Immature natural killer cell (primary cell): ENCODE measurements at regions not wholly inside any gene's neighbourhood (a gene's known extent, or its start where the extent isn't known, plus 50 kb on each side); places are given as distances from the start of the nearest gene placed in this dataset.
"Not testable (repeated sequence)": the region's sequence is repeated elsewhere in the genome, so short reads cannot be mapped to it uniquely, and the experiment has no call there.

Experiments
- DNase-seq, 3 donors: peaks; one replicate each; pipeline ENCODE4 v3.0.0; 2022; ENCODE audit warnings: mixed read lengths in 1 of 3
- H3K27ac Mint-ChIP-seq, 6 donors: one replicate each; pipeline ENCODE4 v1.8.0; 2020; ENCODE audit warnings: mixed read lengths in 6 of 6, mild to moderate bottlenecking in 5 of 6, inconsistent platforms in 4 of 6, moderate library complexity in 3 of 6
- H3K27me3 Mint-ChIP-seq, 3 donors: one replicate each; pipeline ENCODE4 v1.8.0; 2020 to 2021; ENCODE audit warnings: low read depth in 3 of 3, mild to moderate bottlenecking in 3 of 3, mixed read lengths in 3 of 3, moderate library complexity in 3 of 3, inconsistent platforms in 1 of 3
- H3K36me3 Mint-ChIP-seq, 3 donors: one replicate each; pipeline ENCODE4 v1.8.0; 2020; ENCODE audit warnings: mixed read lengths in 3 of 3, inconsistent platforms in 2 of 3, mild to moderate bottlenecking in 2 of 3
- H3K4me1 Mint-ChIP-seq, 2 donors: one replicate each; pipeline ENCODE4 v1.8.0; 2020; ENCODE audit warnings: inconsistent platforms in 2 of 2, mild to moderate bottlenecking in 2 of 2, mixed read lengths in 2 of 2, moderate library complexity in 1 of 2
- H3K4me3 Mint-ChIP-seq, 5 donors: one replicate each; pipeline ENCODE4 v1.8.0; 2020; ENCODE audit warnings: mild to moderate bottlenecking in 5 of 5, mixed read lengths in 5 of 5, inconsistent platforms in 3 of 5, moderate library complexity in 3 of 5
- H3K9me3 Mint-ChIP-seq, 6 donors: one replicate each; pipeline ENCODE4 v1.8.0; 2020; ENCODE audit warnings: mild to moderate bottlenecking in 6 of 6, mixed read lengths in 6 of 6, inconsistent platforms in 4 of 6, moderate library complexity in 3 of 6

DNA sequence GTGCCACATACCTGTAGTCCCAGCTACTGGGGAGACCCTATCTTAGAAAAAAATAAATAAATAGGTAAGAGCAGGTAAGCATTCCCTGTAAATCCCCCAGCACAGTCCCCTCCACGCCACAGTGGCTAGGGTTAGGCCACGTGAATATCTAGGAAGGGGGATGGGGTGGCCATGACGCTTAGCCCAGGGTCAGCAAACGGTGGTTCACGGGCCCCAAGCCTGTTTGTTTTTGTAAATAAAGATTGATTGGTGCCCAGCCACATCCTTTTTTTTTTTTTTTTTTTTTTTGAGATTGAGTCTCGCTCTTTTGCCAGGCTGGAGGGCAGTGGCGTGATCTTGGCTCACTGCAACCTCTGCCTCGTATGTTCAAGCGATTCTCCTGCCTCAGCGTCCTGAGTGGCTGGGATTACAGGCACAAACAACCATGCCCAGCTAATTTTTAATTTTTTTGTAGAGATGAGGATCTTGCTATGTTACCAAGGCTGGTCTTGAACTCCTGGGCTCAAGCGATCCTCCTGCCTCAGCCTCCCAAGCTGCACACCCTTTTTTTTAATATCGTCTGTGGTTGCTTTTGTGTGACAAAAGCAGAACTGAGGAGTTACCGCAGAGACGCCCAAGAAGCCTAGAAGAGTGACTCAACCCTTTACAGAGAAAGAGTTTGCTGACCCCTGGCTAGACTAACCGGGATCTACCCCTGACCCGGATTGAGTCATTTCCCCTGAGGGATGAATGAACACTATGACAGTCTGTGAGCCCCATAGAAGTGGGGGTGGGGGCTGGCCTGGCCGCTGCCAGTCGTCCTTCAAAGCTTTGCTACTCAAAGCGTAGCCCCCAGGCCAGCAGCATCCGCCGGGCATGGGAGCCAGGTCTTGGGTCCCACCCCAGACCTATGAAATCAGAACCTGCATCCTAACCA, 113.7 kb upstream of the NCOR2 start:
- Mint-ChIP-seq H3K36me3 (no peaks in the 10 kb centered on the region), H3K4me1 (peaks cover 2 to 10% of the 10 kb centered on the region in 2 donors)

DNA sequence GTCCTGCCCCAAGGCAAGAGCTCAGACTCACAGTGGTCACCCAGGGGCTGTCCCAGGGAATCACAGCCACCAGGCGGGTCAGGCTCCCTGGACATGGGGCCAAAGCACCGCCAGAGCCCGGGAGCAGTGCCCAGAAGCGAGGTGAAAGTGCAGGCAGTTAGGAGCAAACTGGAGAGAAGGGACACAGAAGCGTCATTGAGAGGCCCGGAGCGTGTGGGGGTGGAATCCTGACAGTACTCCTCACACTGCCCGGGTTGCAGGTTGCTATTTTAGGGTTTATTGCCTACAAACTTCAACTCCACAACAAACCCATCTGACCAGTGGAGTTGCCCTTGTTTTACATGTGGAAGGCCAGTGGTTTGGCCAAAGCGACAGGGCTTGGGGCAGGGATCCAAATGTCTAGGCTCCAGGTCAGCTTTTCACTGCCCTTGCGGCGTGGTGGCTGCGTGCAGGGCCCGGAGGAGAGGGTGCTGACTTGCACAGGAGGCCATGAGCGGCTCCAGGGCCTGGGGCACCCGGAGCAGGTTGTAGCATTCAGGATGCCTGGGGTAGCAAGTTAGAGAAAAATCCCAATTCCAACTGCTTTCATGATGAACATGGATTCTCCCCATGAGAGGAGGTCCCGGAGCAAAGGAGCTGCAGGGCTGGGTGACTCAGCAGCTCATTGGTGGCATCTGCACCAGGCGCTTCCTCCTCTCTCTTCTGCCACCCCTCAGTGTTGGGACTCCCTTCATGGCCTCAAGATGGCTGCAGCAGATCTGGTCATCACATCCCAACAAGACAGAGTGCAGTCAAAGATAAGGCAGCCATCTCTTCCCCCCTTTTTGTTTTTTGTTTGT, 112.3 kb upstream of the NCOR2 start:
- Mint-ChIP-seq H3K9me3 (no peaks in the 10 kb centered on the region), H3K36me3 (no peaks in the 10 kb centered on the region), H3K4me3 (no peak overlapping the region), H3K27ac (no peak overlapping the region), H3K4me1 (peaks cover 0 to 2% of the 10 kb centered on the region in 2 donors), H3K27me3 (peaks cover 3 to 10% (median 5%) of the 10 kb centered on the region in 3 donors)
- no peak for DNase-seq

More for the DNA sequence above, 113.7 kb upstream of the NCOR2 start:
- H3K4me3 Mint-ChIP-seq = no peak overlapping the region
- H3K27ac Mint-ChIP-seq = peak overlapping the region in 1 of 6 donors; percentile 14
- H3K27me3 Mint-ChIP-seq = peaks cover 6 to 11% (median 10%) of the 10 kb centered on the region in 3 donors
- DNase-seq = peak in 2 of 3 donors; percentile 6 to 28
- H3K9me3 Mint-ChIP-seq = no peaks in the 10 kb centered on the region

DNA sequence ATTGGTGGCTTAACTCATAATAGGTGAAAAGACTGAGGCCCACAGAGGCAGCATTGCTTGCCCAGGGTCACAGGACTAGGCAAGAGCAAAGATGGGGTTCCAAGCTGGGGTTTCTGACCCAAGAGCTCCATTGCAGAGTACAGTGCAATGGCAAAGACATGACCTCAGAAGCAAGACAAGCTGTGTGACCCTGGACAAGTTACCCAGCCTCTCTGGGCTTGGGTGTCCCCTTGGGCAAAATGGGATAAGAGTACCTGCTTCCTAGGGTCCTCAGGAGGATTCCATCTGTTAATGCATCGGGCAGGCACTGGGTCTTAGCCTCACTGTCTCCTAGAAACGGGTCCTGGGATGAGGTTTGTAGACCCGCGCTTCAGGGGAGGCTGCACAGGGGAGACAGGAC, 111.6 kb upstream of the NCOR2 start:
- no peak for DNase-seq
- H3K4me3 Mint-ChIP-seq = no peak overlapping the region
- H3K4me1 Mint-ChIP-seq = peaks cover 0 to 2% of the 10 kb centered on the region in 2 donors
- no peak overlapping the region for H3K27ac Mint-ChIP-seq
- H3K36me3 Mint-ChIP-seq = no peaks in the 10 kb centered on the region
- H3K9me3 Mint-ChIP-seq = no peaks in the 10 kb centered on the region
- peaks cover 3 to 13% (median 5%) of the 10 kb centered on the region in 3 donors for H3K27me3 Mint-ChIP-seq

DNA sequence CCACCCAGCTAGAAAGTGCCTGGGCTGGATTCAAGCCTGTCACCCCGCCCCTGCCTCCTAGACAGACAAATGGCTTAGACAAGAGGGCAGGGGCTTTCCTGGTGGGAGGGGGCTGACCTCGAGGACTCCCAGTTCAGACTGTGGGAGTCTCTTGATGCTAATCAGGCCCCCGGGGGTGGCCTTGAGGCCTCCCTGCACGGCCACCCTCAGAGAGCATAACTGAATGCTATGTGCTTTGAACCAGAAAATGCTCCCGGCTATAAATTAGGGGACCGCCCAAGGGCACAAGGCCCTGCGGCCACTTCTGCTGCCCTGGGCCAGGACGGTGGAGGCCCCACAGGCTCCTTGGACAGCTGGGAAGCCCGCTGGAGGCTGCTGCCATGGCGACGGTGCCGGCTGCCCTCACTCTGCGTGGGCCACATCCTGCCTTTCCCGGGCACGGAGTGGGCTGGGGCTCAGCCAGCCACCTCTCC, 111.0 kb upstream of the NCOR2 start:
- H3K9me3 Mint-ChIP-seq = no peaks in the 10 kb centered on the region
- no peak overlapping the region for H3K4me3 Mint-ChIP-seq
- no peak for DNase-seq
- H3K4me1 Mint-ChIP-seq = peaks cover 0 to 2% of the 10 kb centered on the region in 2 donors
- H3K27ac Mint-ChIP-seq = no peak overlapping the region
- H3K36me3 Mint-ChIP-seq = no peaks in the 10 kb centered on the region
- H3K27me3 Mint-ChIP-seq = peaks cover 3 to 13% (median 5%) of the 10 kb centered on the region in 3 donors

DNA sequence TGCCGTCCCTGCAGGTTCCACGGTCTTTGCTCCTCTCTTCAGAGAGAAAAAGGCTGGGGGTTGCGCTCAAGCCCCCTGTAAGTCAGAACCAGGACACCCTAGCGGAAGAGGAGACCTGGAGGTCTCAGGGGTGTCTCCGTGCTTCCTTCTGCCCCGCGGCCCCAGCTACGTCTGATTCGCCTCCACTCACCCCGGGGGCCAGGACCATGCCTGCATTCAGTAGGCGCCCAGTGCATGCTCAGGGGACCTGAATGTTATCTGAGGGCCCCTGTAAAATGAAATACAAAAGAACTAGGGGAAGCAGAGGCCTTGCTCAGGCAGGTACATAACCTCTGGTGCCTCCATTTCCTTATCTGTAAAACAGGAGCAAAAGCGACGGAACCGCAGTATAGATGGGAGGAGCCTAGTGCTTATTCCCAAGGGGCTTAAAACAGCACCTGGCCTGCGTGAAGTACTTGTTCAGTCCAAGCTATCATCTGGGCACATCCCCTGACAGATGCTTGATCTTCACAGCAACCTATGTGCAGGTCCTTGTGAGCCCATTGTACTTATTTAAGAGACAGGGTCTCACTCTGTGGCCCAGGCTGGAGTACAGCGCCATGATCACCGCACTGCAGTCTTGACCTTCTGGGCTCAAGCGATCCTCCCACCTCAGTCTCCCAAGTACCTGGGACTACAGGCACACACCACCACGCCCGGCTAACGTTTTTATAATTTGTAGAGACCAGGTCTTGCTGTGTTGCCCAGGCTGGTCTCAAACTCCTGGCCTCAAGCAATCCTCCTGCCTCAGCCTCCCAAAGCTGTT, 110.3 kb upstream of the NCOR2 start:
- Mint-ChIP-seq H3K9me3 (no peaks in the 10 kb centered on the region), H3K27me3 (peaks cover 3 to 13% (median 3%) of the 10 kb centered on the region in 3 donors), H3K36me3 (no peaks in the 10 kb centered on the region), H3K4me1 (peaks cover 0 to 2% of the 10 kb centered on the region in 2 donors), H3K27ac (no peak overlapping the region), H3K4me3 (no peak overlapping the region)
- DNase-seq = no peak

DNA sequence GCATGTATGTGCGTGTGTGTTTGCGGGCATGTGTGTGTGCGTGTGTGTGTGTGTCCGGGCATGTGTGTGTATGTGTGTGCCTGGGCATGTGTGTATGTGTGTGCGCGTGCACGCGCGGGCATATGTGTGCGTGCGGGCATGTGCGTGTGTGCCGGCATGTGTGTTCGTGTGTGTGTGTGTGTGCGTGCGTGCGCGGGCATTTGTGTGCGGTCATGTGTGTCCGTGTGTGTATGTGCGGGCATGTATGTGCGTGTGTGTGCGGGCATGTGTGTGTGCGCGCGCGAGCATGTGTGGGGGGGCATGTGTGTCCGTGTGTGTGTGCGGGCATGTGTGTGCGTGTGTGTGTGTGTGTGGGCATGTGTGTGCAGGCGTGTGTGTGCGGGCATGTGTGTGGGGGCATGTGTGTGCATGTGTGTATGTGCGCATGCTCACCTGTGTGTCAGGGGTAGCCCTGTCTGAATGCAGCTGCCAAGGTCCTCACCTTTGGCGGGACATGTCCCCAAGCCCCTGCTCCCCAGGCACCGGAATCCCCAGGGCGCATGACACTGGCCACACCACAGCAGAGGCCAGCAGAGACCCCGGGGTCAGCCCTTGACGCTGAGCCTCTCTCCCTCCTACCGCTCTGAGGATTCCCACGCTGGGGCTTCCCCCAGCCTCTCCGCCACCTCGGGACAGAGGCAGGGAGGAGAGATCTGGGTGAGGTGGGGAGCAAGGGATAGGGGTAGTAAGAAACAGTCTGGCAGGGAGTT, 109.5 kb upstream of the NCOR2 start:
- no peak overlapping the region for H3K27ac Mint-ChIP-seq
- H3K4me1 Mint-ChIP-seq = peaks cover 0 to 2% of the 10 kb centered on the region in 2 donors
- H3K4me3 Mint-ChIP-seq = no peak overlapping the region
- H3K36me3 Mint-ChIP-seq = no peaks in the 10 kb centered on the region
- DNase-seq = no peak
- no peaks in the 10 kb centered on the region for H3K9me3 Mint-ChIP-seq
- peaks cover 3 to 13% (median 3%) of the 10 kb centered on the region in 3 donors for H3K27me3 Mint-ChIP-seq

DNA sequence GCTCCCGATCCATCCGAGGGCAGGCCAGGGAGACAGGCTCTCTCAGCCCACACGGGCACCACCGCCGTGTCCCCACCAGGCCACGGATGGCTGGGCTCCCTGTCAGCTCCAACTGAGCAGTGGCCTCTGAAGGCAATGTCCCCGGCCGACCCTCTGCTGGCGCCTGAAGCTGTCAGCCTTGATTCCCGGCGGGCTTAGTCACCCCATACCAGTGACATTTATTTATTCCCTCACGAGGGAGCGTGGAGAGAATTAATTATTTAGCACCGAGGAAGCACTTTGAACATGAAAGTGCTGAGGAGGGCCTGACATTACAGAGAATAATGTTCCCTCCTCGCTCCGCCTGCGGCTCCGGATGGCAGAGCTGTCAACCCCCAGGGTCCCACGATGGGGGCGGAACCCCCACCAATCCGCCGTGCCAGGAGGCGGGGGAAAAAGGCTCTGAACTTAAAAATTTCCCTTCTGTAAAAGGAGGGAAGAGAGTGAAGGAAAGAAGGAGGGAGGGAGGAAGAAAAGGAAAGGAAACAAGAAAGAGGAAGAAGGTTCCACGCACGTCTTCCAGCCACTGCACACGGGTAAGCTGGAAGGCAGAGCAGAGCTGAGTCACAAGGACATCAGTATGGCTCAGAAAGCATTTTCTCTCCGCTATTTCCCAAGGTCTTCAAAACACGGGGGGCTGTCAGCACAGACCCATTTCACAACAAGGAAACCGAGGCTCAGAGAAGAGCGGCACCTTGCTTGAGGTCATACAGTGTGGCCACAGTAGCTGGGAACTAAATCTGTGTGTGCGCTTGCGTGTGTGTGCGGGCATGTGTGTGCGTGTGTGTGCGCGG, 108.7 kb upstream of the NCOR2 start:
- no peaks in the 10 kb centered on the region for H3K9me3 Mint-ChIP-seq
- H3K4me1 Mint-ChIP-seq = peaks cover 0 to 2% of the 10 kb centered on the region in 2 donors
- no peak for DNase-seq
- no peak overlapping the region for H3K27ac Mint-ChIP-seq
- no peak overlapping the region for H3K4me3 Mint-ChIP-seq
- H3K27me3 Mint-ChIP-seq = peaks cover under 1 to 11% (median 3%) of the 10 kb centered on the region in 3 donors
- no peaks in the 10 kb centered on the region for H3K36me3 Mint-ChIP-seq

DNA sequence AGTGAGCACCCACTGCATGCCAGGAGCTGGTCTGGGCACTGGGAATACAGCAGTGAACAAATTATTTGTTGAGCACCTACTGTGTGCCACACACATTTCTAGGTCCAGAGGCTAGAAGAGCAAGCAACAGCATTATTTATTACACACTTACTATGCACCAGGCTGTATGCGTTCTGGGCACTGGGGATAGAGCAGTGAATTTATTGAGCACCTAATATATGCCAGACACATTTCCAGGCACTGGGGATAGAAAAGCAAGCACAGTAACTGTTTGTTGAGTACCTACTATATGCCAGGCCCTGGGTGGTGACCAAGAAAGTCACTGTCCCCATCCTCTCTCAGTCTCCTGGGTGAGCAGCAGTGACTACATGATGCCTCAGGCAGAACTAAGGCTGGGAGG, 107.5 kb upstream of the NCOR2 start:
- H3K27ac Mint-ChIP-seq = no peak overlapping the region
- H3K27me3 Mint-ChIP-seq = peaks cover 0 to 10% (median 3%) of the 10 kb centered on the region in 3 donors
- no peaks in the 10 kb centered on the region for H3K9me3 Mint-ChIP-seq
- H3K36me3 Mint-ChIP-seq = no peaks in the 10 kb centered on the region
- no peak for DNase-seq
- H3K4me3 Mint-ChIP-seq = no peak overlapping the region
- peaks cover 0 to 2% of the 10 kb centered on the region in 2 donors for H3K4me1 Mint-ChIP-seq

DNA sequence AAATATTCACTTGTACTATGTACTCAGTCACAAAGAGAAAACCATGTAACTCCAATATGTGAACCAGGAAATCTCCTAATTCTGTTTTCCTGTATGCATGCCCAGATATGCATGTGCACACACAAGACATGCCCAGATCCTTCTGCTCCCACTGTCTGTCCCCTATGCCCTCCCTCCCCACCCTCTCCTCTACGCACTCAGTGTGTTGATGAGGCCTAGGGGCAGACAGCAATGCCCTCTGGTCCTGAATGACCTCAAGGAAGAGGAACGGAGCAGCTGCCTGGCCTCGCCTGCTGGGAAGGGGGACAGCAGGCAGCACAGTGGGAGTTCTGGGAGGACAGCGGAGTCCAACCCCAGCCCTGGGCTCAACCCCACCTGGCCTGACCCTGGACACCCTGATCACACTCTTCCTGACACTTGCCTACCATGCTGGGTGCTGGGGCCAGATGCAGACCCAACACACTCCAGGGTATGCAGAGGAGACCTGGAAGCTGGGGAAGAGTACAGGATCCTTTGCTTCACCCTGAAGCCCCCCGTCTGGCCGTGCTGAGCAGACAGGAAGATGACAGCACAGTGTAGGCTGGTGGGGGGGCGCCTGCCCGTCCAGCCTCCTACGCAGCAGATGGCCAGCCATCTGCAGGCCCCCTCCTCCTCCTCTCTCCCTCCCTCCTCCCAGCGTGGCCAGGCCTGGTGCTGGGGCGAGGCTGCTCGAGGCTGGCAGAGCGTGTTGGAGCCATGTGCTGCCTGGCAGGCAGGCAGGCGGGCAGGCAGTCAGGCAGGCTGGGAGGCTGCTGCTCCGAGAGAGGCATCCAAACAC, 106.6 kb upstream of the NCOR2 start:
- Mint-ChIP-seq H3K4me3 (no peak overlapping the region), H3K4me1 (peaks cover 0 to 2% of the 10 kb centered on the region in 2 donors), H3K27me3 (peaks cover 0 to 10% (median 3%) of the 10 kb centered on the region in 3 donors), H3K9me3 (no peaks in the 10 kb centered on the region), H3K36me3 (no peaks in the 10 kb centered on the region), H3K27ac (no peak overlapping the region)
- no peak for DNase-seq

DNA sequence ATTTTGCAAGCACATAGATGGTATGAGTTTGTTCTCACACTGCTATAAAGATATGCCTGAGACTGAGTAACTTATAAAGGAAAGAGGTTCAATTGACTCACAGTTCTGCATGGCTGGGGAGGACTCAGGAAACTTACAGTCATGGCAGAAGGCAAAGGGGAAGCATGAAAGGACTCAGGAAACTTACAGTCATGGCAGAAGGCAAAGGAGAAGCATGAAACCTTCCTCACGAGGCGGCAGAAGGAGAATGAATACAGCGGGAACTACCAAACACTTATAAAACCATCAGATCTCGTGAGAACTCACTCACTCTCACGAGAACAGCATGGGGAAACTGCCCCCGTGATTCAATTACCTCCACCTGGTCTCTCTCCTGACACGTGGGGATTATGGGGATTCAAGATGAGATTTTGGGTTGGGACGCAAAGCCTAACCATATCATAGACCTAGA, 101.9 kb upstream of the NCOR2 start:
- H3K4me3 Mint-ChIP-seq, H3K36me3 Mint-ChIP-seq, DNase-seq, H3K9me3 Mint-ChIP-seq, H3K4me1 Mint-ChIP-seq, H3K27ac Mint-ChIP-seq, H3K27me3 Mint-ChIP-seq: not testable (repeated sequence)

DNA sequence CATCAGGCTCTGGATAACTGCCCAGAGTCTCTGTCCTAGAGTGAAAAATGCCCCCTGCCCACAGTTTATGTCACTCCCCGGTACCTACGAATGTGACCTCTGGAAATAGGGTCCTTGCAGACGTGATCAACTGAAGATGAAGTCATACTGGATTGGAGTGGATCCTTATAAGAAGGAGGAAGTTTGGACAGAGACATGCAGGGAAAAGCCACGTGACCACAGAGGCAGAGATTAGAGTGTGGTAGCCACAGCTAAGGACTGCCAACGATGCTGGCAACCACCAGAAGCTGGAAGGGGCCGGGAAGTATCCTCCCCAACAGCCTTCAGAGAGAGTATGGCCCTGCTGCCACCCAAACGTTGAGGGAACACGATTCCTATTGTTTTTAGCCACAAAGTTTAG, 101.2 kb upstream of the NCOR2 start:
- Mint-ChIP-seq H3K4me1 (no peaks in the 10 kb centered on the region), H3K9me3 (peaks cover 0 to 3% (median 0%) of the 10 kb centered on the region in 6 donors), H3K36me3 (peaks cover 0 to 3% (median 0%) of the 10 kb centered on the region in 3 donors), H3K27ac (no peak overlapping the region), H3K27me3 (peaks cover 0 to 3% (median 2%) of the 10 kb centered on the region in 3 donors), H3K4me3 (no peak overlapping the region)
- DNase-seq = no peak
